ENCODE measurements at regions not wholly inside any gene's neighbourhood (a gene's known extent, or its start where the extent isn't known, plus 50 kb on each side); places are given as distances from the start of the nearest gene placed in this dataset.

- TF ChIP-seq CTCF (IDR thresholded peaks at IDR 0.05) (no peak), POLR2AphosphoS5 (IDR thresholded peaks at IDR 0.05) (no peak)
These were observed 249.1 kb upstream of the RBMS1 start for GRCh38 chr2:160742667-160743066.
